ENCODE measurements at regions not wholly inside any gene's neighbourhood (a gene's known extent, or its start where the extent isn't known, plus 50 kb on each side); places are given as distances from the start of the nearest gene placed in this dataset.

- no peaks in the 10 kb centered on the region for H3K36me3 ChIP-seq (ENCODE audit: control insufficient read depth, insufficient read depth, low read length, severe bottlenecking)
- H3K9ac ChIP-seq (ENCODE audit: low read length), result no peak overlapping the region
- H3K4me1 ChIP-seq (ENCODE audit: control insufficient read depth, insufficient read depth, low read length), result no peaks in the 10 kb centered on the region
- H3K4me3 ChIP-seq (ENCODE audit: low read length), result no peak overlapping the region
- H3K27me3 ChIP-seq (replicated peaks; ENCODE audit: control insufficient read depth, insufficient read depth, low read length), result no peaks in the 10 kb centered on the region
- no peaks in the 10 kb centered on the region for H3K9me3 ChIP-seq (ENCODE audit: control insufficient read depth, low read length)
- DNase-seq (ENCODE audit: low read depth), result no peak
Measured at GRCh38 chr12:85392508-85392907, 112.5 kb downstream of the ALX1 start.

DNA sequence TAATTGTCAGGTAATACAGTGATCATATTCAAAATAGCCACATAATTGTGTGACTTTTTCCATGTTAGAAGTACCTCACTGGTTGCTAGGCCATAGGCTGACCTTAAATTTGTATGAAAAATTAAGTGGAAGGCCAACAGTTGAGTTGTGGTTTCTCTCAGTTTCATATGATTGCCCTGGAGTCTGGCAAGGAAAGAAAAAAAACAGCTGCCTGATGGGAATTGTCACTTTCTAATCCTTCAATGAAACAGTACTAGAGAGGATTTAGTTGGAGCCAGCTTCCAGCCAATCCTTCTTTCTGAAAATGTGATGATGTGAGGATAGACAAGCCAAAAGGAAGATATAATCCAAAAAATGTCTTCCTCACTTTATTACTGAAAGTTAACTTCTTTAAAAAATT is 113.6 kb downstream of the ALX1 start:
- Histone ChIP-seq H3K4me1 (ENCODE audit: control insufficient read depth, insufficient read depth, low read length) (no peaks in the 10 kb centered on the region), H3K27me3 (replicated peaks; ENCODE audit: control insufficient read depth, insufficient read depth, low read length) (no peaks in the 10 kb centered on the region), H3K4me3 (ENCODE audit: low read length) (no peak overlapping the region), H3K9ac (ENCODE audit: low read length) (no peak overlapping the region), H3K9me3 (ENCODE audit: control insufficient read depth, low read length) (no peaks in the 10 kb centered on the region), H3K36me3 (ENCODE audit: control insufficient read depth, insufficient read depth, low read length, severe bottlenecking) (no peaks in the 10 kb centered on the region)
- DNase-seq (ENCODE audit: low read depth), result no peak

DNA sequence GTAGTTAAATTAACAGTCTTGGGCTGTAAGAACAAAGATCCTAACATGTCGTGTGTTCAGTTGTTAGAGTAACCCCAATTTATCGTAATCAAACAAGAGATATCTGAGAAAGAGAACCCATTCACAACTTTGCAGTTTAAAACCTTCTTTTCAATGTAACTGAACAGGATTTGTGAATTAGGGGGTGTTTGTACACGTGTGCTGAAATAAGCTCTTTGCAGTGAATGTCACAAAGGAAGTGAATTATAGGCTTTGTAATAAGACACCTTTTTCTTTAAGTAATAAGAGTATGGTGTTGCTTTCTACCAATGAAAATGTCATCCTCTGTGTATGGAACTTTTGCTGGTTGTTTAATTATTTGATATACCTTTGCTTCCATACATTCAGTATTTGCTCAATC is 114.0 kb downstream of the ALX1 start:
- Histone ChIP-seq H3K4me1 (ENCODE audit: control insufficient read depth, insufficient read depth, low read length) (no peaks in the 10 kb centered on the region), H3K4me3 (ENCODE audit: low read length) (no peak overlapping the region), H3K9me3 (ENCODE audit: control insufficient read depth, low read length) (no peaks in the 10 kb centered on the region), H3K36me3 (ENCODE audit: control insufficient read depth, insufficient read depth, low read length, severe bottlenecking) (no peaks in the 10 kb centered on the region), H3K9ac (ENCODE audit: low read length) (no peak overlapping the region), H3K27me3 (replicated peaks; ENCODE audit: control insufficient read depth, insufficient read depth, low read length) (no peaks in the 10 kb centered on the region)
- DNase-seq (ENCODE audit: low read depth), result no peak

- Histone ChIP-seq H3K9me3 (ENCODE audit: control insufficient read depth, low read length) (no peaks in the 10 kb centered on the region), H3K9ac (ENCODE audit: low read length) (no peak overlapping the region), H3K4me1 (ENCODE audit: control insufficient read depth, insufficient read depth, low read length) (no peaks in the 10 kb centered on the region), H3K27me3 (replicated peaks; ENCODE audit: control insufficient read depth, insufficient read depth, low read length) (peaks cover 3% of the 10 kb centered on the region), H3K4me3 (ENCODE audit: low read length) (no peak overlapping the region), H3K36me3 (ENCODE audit: control insufficient read depth, insufficient read depth, low read length, severe bottlenecking) (no peaks in the 10 kb centered on the region)
- DNase-seq (ENCODE audit: low read depth), result no peak
Measured at GRCh38 chr12:85394809-85395208, 114.8 kb downstream of the ALX1 start.

GRCh38 chr12:85405262-85405661 is 125.2 kb downstream of the ALX1 start:
- H3K4me3 ChIP-seq (ENCODE audit: low read length), result no peak overlapping the region
- H3K27me3 ChIP-seq (replicated peaks; ENCODE audit: control insufficient read depth, insufficient read depth, low read length), result peaks cover 23% of the 10 kb centered on the region
- peaks cover 14% of the 10 kb centered on the region for H3K4me1 ChIP-seq (ENCODE audit: control insufficient read depth, insufficient read depth, low read length)
- no peak overlapping the region for H3K9ac ChIP-seq (ENCODE audit: low read length)
- H3K9me3 ChIP-seq (ENCODE audit: control insufficient read depth, low read length), result no peaks in the 10 kb centered on the region
- no peaks in the 10 kb centered on the region for H3K36me3 ChIP-seq (ENCODE audit: control insufficient read depth, insufficient read depth, low read length, severe bottlenecking)
- no peak for DNase-seq (ENCODE audit: low read depth)

DNA sequence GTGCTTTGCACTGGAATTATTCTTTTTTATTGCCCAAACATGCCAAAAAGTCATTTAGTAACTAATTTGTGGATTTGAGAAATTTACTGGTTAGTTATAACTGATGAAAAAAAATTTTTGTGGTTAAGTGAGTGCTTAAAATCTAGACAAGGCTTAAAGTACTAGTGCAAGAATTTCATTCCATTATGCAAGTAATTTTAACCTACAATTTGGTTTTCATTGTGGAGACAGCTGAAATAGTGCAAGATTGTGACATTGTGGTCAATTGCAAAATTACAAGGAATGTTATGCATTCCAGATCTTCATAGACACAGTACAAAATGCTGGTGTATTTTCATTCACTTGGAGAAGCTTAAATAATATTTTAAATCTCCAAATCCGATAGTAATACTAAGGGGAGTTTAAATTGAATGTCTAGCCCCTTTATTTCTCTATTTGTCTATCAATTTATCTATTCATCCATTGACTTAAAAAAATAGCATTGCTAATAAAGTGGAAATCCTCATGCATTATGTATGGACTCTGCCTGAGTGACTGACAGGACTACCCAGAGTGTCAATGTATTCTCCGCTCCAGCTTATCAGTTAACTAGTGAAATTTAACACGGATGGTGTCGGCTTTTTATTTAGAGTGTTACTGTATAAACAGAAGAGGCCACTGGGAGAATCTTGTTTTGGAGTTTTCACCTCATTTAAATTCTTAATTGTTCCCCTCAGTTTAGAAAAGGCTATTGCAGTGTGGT is 125.9 kb downstream of the ALX1 start:
- Histone ChIP-seq H3K27me3 (replicated peaks; ENCODE audit: control insufficient read depth, insufficient read depth, low read length) (peaks cover 22% of the 10 kb centered on the region), H3K4me1 (ENCODE audit: control insufficient read depth, insufficient read depth, low read length) (peaks cover 14% of the 10 kb centered on the region), H3K36me3 (ENCODE audit: control insufficient read depth, insufficient read depth, low read length, severe bottlenecking) (no peaks in the 10 kb centered on the region), H3K9me3 (ENCODE audit: control insufficient read depth, low read length) (no peaks in the 10 kb centered on the region), H3K4me3 (ENCODE audit: low read length) (peak overlapping the region; percentile 16), H3K9ac (ENCODE audit: low read length) (no peak overlapping the region)
- peak; percentile 92 for DNase-seq (ENCODE audit: low read depth)

- DNase-seq (ENCODE audit: low read depth), result peak; percentile 30
- H3K27me3 ChIP-seq (replicated peaks; ENCODE audit: control insufficient read depth, insufficient read depth, low read length), result no peaks in the 10 kb centered on the region
- no peaks in the 10 kb centered on the region for H3K4me1 ChIP-seq (ENCODE audit: control insufficient read depth, insufficient read depth, low read length)
- H3K36me3 ChIP-seq (ENCODE audit: control insufficient read depth, insufficient read depth, low read length, severe bottlenecking), result no peaks in the 10 kb centered on the region
- H3K4me3 ChIP-seq (ENCODE audit: low read length), result no peak overlapping the region
- H3K9ac ChIP-seq (ENCODE audit: low read length), result no peak overlapping the region
- no peaks in the 10 kb centered on the region for H3K9me3 ChIP-seq (ENCODE audit: control insufficient read depth, low read length)
Measured at GRCh38 chr12:85413266-85413665, 133.2 kb downstream of the ALX1 start.

DNA sequence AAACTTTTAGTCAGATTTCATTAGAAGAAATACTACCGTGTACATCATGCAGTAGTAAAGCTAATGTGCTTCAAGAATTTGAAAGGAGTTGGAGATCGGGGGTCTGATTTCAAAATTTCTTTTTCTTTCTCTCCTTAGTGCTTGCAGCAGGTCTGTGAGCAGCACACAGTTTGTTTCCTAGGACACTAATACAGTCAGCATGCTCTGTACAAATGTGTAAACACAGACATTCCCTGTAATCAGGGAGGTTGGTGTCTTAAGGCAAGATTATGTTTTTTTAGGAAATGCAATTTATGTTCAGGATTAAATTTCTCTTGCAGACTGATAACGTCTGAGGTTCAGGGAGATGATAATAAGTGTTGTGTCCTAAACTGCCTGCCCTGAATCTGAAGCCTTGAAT is 142.7 kb downstream of the ALX1 start:
- no peaks in the 10 kb centered on the region for H3K9me3 ChIP-seq (ENCODE audit: control insufficient read depth, low read length)
- no peak overlapping the region for H3K9ac ChIP-seq (ENCODE audit: low read length)
- peak; percentile 38 for DNase-seq (ENCODE audit: low read depth)
- H3K4me3 ChIP-seq (ENCODE audit: low read length), result no peak overlapping the region
- no peaks in the 10 kb centered on the region for H3K36me3 ChIP-seq (ENCODE audit: control insufficient read depth, insufficient read depth, low read length, severe bottlenecking)
- H3K4me1 ChIP-seq (ENCODE audit: control insufficient read depth, insufficient read depth, low read length), result no peaks in the 10 kb centered on the region
- H3K27me3 ChIP-seq (replicated peaks; ENCODE audit: control insufficient read depth, insufficient read depth, low read length), result peaks cover 25% of the 10 kb centered on the region

DNA sequence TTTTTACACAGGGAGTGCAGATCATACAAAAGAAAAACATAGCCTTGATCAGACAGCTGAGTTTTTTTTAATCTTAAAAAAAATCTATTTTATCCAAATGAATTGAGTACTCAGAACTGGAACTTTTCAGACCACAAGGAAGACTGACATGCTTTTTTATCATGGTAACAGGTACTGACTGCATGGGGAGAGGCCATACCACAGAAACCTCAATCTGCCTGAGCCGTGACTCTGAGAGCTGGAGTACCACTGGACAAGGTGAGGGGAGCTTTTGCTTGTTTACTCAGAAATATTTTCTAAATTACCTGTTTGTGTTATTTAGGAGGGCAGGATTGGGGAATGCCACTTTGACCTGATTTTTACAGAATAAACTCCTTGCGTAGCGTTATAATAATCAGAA is 143.9 kb downstream of the ALX1 start:
- Histone ChIP-seq H3K27me3 (replicated peaks; ENCODE audit: control insufficient read depth, insufficient read depth, low read length) (peaks cover 34% of the 10 kb centered on the region), H3K4me1 (ENCODE audit: control insufficient read depth, insufficient read depth, low read length) (no peaks in the 10 kb centered on the region), H3K9ac (ENCODE audit: low read length) (no peak overlapping the region), H3K4me3 (ENCODE audit: low read length) (no peak overlapping the region), H3K9me3 (ENCODE audit: control insufficient read depth, low read length) (peaks cover 3% of the 10 kb centered on the region), H3K36me3 (ENCODE audit: control insufficient read depth, insufficient read depth, low read length, severe bottlenecking) (no peaks in the 10 kb centered on the region)
- DNase-seq (ENCODE audit: low read depth), result no peak

DNA sequence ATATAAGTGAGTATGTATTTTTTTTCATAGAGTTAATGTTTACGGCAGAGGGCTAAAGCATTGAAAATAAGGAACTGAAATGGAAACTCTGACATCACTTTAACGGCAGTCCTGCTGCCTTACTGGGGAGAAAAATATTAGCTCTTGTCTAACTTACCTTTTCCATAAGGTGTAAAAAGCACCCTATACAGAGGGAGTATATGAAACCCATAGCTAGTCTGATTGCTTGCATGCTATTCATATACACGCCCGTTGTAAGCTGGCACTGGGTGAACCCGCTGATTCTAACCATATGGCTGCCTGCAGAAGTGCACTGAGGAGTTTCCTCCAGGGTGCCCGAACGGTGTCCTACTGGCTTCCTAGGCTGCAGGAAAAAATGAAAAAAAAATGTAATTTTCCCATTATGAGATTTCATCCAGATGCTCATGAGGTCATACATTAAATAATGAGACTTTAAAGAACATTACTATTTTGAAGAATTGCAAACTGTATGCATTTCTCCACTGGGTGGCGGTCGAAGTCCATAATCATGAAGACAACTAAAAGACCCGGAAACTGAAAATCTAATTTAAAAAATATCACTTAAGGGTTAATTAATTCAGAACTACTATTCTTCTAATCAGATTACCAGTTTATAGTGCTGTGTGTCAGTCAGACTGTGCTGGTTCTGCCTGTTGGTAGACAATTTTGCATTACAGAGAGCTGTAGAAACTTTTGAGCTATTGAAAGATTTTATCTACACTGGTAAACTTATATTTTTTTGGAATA is 144.7 kb downstream of the ALX1 start:
- Histone ChIP-seq H3K9ac (ENCODE audit: low read length) (no peak overlapping the region), H3K36me3 (ENCODE audit: control insufficient read depth, insufficient read depth, low read length, severe bottlenecking) (no peaks in the 10 kb centered on the region), H3K27me3 (replicated peaks; ENCODE audit: control insufficient read depth, insufficient read depth, low read length) (peaks cover 34% of the 10 kb centered on the region), H3K4me3 (ENCODE audit: low read length) (no peak overlapping the region), H3K4me1 (ENCODE audit: control insufficient read depth, insufficient read depth, low read length) (no peaks in the 10 kb centered on the region), H3K9me3 (ENCODE audit: control insufficient read depth, low read length) (peaks cover 3% of the 10 kb centered on the region)
- DNase-seq (ENCODE audit: low read depth), result peak; percentile 63

DNA sequence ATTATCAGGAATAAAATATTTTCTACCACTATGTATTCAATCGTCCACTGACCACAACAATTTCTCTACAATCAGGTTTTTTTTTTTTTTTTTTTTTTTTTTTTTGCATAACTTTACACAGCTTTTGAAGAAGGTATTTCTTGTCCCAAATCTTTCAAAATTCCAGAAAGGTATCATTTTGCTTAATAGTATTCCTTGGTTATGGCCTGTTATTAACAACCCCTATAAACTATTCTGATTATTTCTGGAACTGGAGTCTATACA is 145.3 kb downstream of the ALX1 start:
- Histone ChIP-seq H3K9me3 (ENCODE audit: control insufficient read depth, low read length) (peaks cover 3% of the 10 kb centered on the region), H3K36me3 (ENCODE audit: control insufficient read depth, insufficient read depth, low read length, severe bottlenecking) (no peaks in the 10 kb centered on the region), H3K4me1 (ENCODE audit: control insufficient read depth, insufficient read depth, low read length) (no peaks in the 10 kb centered on the region), H3K9ac (ENCODE audit: low read length) (no peak overlapping the region), H3K4me3 (ENCODE audit: low read length) (no peak overlapping the region), H3K27me3 (replicated peaks; ENCODE audit: control insufficient read depth, insufficient read depth, low read length) (peaks cover 29% of the 10 kb centered on the region)
- no peak for DNase-seq (ENCODE audit: low read depth)
